ENCODE measurements at regions not wholly inside any gene's neighbourhood (a gene's known extent, or its start where the extent isn't known, plus 50 kb on each side); places are given as distances from the start of the nearest gene placed in this dataset.
"Not testable (repeated sequence)": the region's sequence is repeated elsewhere in the genome, so short reads cannot be mapped to it uniquely, and the experiment has no call there.

GRCh38 chr6:21282360-21282759 is 311.2 kb upstream of the SOX4 start:
- DNase-seq, result not testable (repeated sequence)

- no peak for DNase-seq
Observed at GRCh38 chr6:21284166-21284565, 309.4 kb upstream of the SOX4 start.

- DNase-seq, result no peak
Observed at GRCh38 chr6:21284706-21285105, 308.8 kb upstream of the SOX4 start.

- DNase-seq, result no peak
Observed at GRCh38 chr6:21294144-21294543, 299.4 kb upstream of the SOX4 start.

GRCh38 chr6:21295506-21296240 is 297.9 kb upstream of the SOX4 start:
- DNase-seq, result no peak

- no peak for DNase-seq
Observed at GRCh38 chr6:21297665-21298064, 295.9 kb upstream of the SOX4 start.

GRCh38 chr6:21299216-21299615 is 294.3 kb upstream of the SOX4 start:
- DNase-seq, result no peak

GRCh38 chr6:21300439-21300838 is 293.1 kb upstream of the SOX4 start:
- DNase-seq, result no peak

GRCh38 chr6:21305893-21306332 is 287.6 kb upstream of the SOX4 start:
- DNase-seq, result no peak

- DNase-seq, result no peak
Observed at GRCh38 chr6:21306546-21306945, 287.0 kb upstream of the SOX4 start.

- no peak for DNase-seq
Observed at GRCh38 chr6:21309807-21310221, 283.7 kb upstream of the SOX4 start.

- DNase-seq, result no peak
Observed at GRCh38 chr6:21310568-21311140, 282.9 kb upstream of the SOX4 start.

- no peak for DNase-seq
Observed at GRCh38 chr6:21312118-21312517, 281.4 kb upstream of the SOX4 start.

GRCh38 chr6:21317642-21318041 is 275.9 kb upstream of the SOX4 start:
- no peak for DNase-seq

GRCh38 chr6:21321076-21321475 is 272.5 kb upstream of the SOX4 start:
- no peak for DNase-seq

- DNase-seq, result no peak
Observed at GRCh38 chr6:21321531-21321930, 272.0 kb upstream of the SOX4 start.

- peak; percentile 32 for DNase-seq
Observed at GRCh38 chr6:21323577-21323976, 270.0 kb upstream of the SOX4 start.

GRCh38 chr6:21325201-21325856 is 268.2 kb upstream of the SOX4 start:
- no peak for DNase-seq

GRCh38 chr6:21327326-21328112 is 266.0 kb upstream of the SOX4 start:
- no peak for DNase-seq

GRCh38 chr6:21331235-21331634 is 262.3 kb upstream of the SOX4 start:
- no peak for DNase-seq

- no peak for DNase-seq
Observed at GRCh38 chr6:21332077-21332476, 261.5 kb upstream of the SOX4 start.

- no peak for DNase-seq
Observed at GRCh38 chr6:21332660-21333059, 260.9 kb upstream of the SOX4 start.

- DNase-seq, result no peak
Observed at GRCh38 chr6:21333715-21334114, 259.8 kb upstream of the SOX4 start.

Measured in left kidney (tissue), 1 donor.